Naive thymus-derived CD4-positive, alpha-beta T cell (primary cell): ENCODE measurements at regions not wholly inside any gene's neighbourhood (a gene's known extent, or its start where the extent isn't known, plus 50 kb on each side); places are given as distances from the start of the nearest gene placed in this dataset.

Experiments used
- ATAC-seq: fragments of 150-1000 bp; cut with Tn5 transposase; 2 replicates; pipeline ENCODE4 v1.10.0; 2021; ENCODE audit warnings: mild to moderate bottlenecking, moderate library complexity
- CTCF ChIA-PET: fragments of 350-600 bp; sonication (Branson Sonifier 250); formaldehyde crosslinking; loops from one replicate; lab custom pipeline; 2021; ENCODE audit warnings: antibody characterized with exemption; lab: Charles Lee
- POLR2A ChIA-PET: fragments of 350-600 bp; sonication (Branson Sonifier 250); formaldehyde crosslinking; loops from one replicate; lab custom pipeline; 2021; ENCODE audit warnings: antibody characterized with exemption, inconsistent platforms; lab: Charles Lee
- DNase-seq, 9 donors: peaks; one replicate each; pipeline versions ENCODE4 v3.0.0 to v3.0.0-alpha.2; 2020 to 2022; ENCODE audit warnings: mixed read lengths in 1 of 9
- H3K27ac ChIP-seq: one replicate; pipeline ENCODE4 v1.7.0; 2013; ENCODE audit warnings: mild to moderate bottlenecking, low read depth, low read length, moderate library complexity
- H3K27me3 ChIP-seq, 2 donors: one replicate each; pipeline ENCODE4 v1.7.0; 2013; ENCODE audit warnings: low read length in 2 of 2, mild to moderate bottlenecking in 2 of 2, moderate library complexity in 2 of 2; ENCODE audit not compliant: control insufficient read depth in 2 of 2, insufficient read depth in 2 of 2
- H3K36me3 ChIP-seq, 3 experiments: 1 replicate in 2 of 3; 2 replicates in 1 of 3; pipeline ENCODE4 v1.7.0; 2013; ENCODE audit warnings: low read length in 3 of 3, mild to moderate bottlenecking in 3 of 3, moderate library complexity in 1 of 3; ENCODE audit not compliant: insufficient read depth in 3 of 3, control insufficient read depth in 2 of 3
- H3K4me1 ChIP-seq, 2 donors: one replicate each; pipeline ENCODE4 v1.7.0; 2013; ENCODE audit warnings: low read length in 2 of 2, mild to moderate bottlenecking in 2 of 2, moderate library complexity in 1 of 2; ENCODE audit not compliant: control insufficient read depth in 2 of 2, insufficient read depth in 2 of 2
- H3K4me3 ChIP-seq: 2 replicates; pipeline ENCODE4 v1.7.0; 2013; ENCODE audit warnings: mild to moderate bottlenecking, low read length
- H3K9me3 ChIP-seq, 3 experiments: 1 replicate in 2 of 3; 2 replicates in 1 of 3; pipeline ENCODE4 v1.7.0; 2013; ENCODE audit warnings: low read length in 3 of 3; ENCODE audit not compliant: control insufficient read depth in 2 of 3
- H3K27ac Mint-ChIP-seq, 9 donors: one replicate each; pipeline ENCODE4 v1.8.0; 2020 to 2022; ENCODE audit warnings: mixed read lengths in 9 of 9, mild to moderate bottlenecking in 8 of 9, moderate library complexity in 5 of 9, inconsistent platforms in 2 of 9
- H3K27me3 Mint-ChIP-seq, 5 donors: one replicate each; pipeline ENCODE4 v1.8.0; 2021 to 2022; ENCODE audit warnings: mixed read lengths in 5 of 5, mild to moderate bottlenecking in 1 of 5
- H3K36me3 Mint-ChIP-seq, 5 donors: one replicate each; pipeline ENCODE4 v1.8.0; 2020 to 2022; ENCODE audit warnings: mixed read lengths in 5 of 5, mild to moderate bottlenecking in 3 of 5, inconsistent platforms in 1 of 5
- H3K4me1 Mint-ChIP-seq, 7 donors: one replicate each; pipeline ENCODE4 v1.8.0; 2020 to 2022; ENCODE audit warnings: mixed read lengths in 7 of 7, mild to moderate bottlenecking in 3 of 7, inconsistent platforms in 1 of 7
- H3K4me3 Mint-ChIP-seq, 10 donors: one replicate each; pipeline ENCODE4 v1.8.0; 2020 to 2022; ENCODE audit warnings: mild to moderate bottlenecking in 10 of 10, mixed read lengths in 10 of 10, moderate library complexity in 6 of 10, inconsistent platforms in 2 of 10
- H3K9me3 Mint-ChIP-seq, 11 donors: one replicate each; pipeline ENCODE4 v1.8.0; 2020 to 2022; ENCODE audit warnings: mixed read lengths in 11 of 11, mild to moderate bottlenecking in 4 of 11, inconsistent platforms in 1 of 11, moderate library complexity in 1 of 11
- intact Hi-C, 2 donors: fragments of 100-400 bp; cut with micrococcal nuclease; formaldehyde crosslinking; loops; one replicate each; pipeline ENCODE4 v1.15.1; 2023

GRCh38 chr18:47420130-47420529 lies 168.7 kb upstream of the SKOR2 start:
- no peaks in the 10 kb centered on the region for H3K36me3 Mint-ChIP-seq
- peaks cover 0 to 1% (median 0%) of the 10 kb centered on the region in 11 donors for H3K9me3 Mint-ChIP-seq
- ChIA-PET POLR2A (no interaction called here), CTCF (no interaction called here)
- Histone ChIP-seq H3K27me3 (no peaks in the 10 kb centered on the region), H3K4me3 (no peak overlapping the region), H3K27ac (no peak overlapping the region), H3K9me3 (no peaks in the 10 kb centered on the region), H3K4me1 (no peaks in the 10 kb centered on the region), H3K36me3 (no peaks in the 10 kb centered on the region)
- no peaks in the 10 kb centered on the region for H3K4me1 Mint-ChIP-seq
- H3K27ac Mint-ChIP-seq: no peak overlapping the region
- H3K4me3 Mint-ChIP-seq: no peak overlapping the region
- no peak for ATAC-seq
- H3K27me3 Mint-ChIP-seq: peaks cover 18 to 30% (median 27%) of the 10 kb centered on the region in 5 donors
- no peak for DNase-seq
- intact Hi-C loops: no loop called here

GRCh38 chr18:47418746-47419145 lies 167.3 kb upstream of the SKOR2 start:
- no peaks in the 10 kb centered on the region for H3K4me1 Mint-ChIP-seq
- no peaks in the 10 kb centered on the region for H3K36me3 ChIP-seq
- no peak overlapping the region for H3K27ac Mint-ChIP-seq
- ATAC-seq (no peak), DNase-seq (no peak)
- peaks cover 22 to 34% (median 31%) of the 10 kb centered on the region in 5 donors for H3K27me3 Mint-ChIP-seq
- POLR2A ChIA-PET: no interaction called here
- CTCF ChIA-PET: no interaction called here
- H3K27me3 ChIP-seq: no peaks in the 10 kb centered on the region
- no peaks in the 10 kb centered on the region for H3K9me3 ChIP-seq
- no peak overlapping the region for H3K4me3 ChIP-seq
- H3K36me3 Mint-ChIP-seq: no peaks in the 10 kb centered on the region
- H3K4me1 ChIP-seq: no peaks in the 10 kb centered on the region
- H3K9me3 Mint-ChIP-seq: peaks cover 0 to 4% (median 0%) of the 10 kb centered on the region in 11 donors
- no peak overlapping the region for H3K27ac ChIP-seq
- H3K4me3 Mint-ChIP-seq: no peak overlapping the region
- intact Hi-C loops: no loop called here

GRCh38 chr18:47417807-47418206 lies 166.3 kb upstream of the SKOR2 start:
- no peak for ATAC-seq
- CTCF ChIA-PET: no interaction called here
- no peaks in the 10 kb centered on the region for H3K9me3 ChIP-seq

GRCh38 chr18:47415881-47416280 lies 164.4 kb upstream of the SKOR2 start:
- peaks cover 24 to 43% (median 34%) of the 10 kb centered on the region in 5 donors for H3K27me3 Mint-ChIP-seq
- Histone ChIP-seq H3K36me3 (no peaks in the 10 kb centered on the region), H3K27me3 (no peaks in the 10 kb centered on the region), H3K4me1 (no peaks in the 10 kb centered on the region), H3K4me3 (no peak overlapping the region), H3K27ac (no peak overlapping the region), H3K9me3 (no peaks in the 10 kb centered on the region)
- no peak for ATAC-seq
- peak overlapping the region in 1 of 10 donors; percentile 1 for H3K4me3 Mint-ChIP-seq
- ChIA-PET CTCF (no interaction called here), POLR2A (no interaction called here)
- peaks cover 0 to 3% (median 0%) of the 10 kb centered on the region in 7 donors for H3K4me1 Mint-ChIP-seq
- H3K9me3 Mint-ChIP-seq: peaks cover 0 to 3% (median 0%) of the 10 kb centered on the region in 11 donors
- H3K27ac Mint-ChIP-seq: no peak overlapping the region
- intact Hi-C loops: no loop called here
- no peaks in the 10 kb centered on the region for H3K36me3 Mint-ChIP-seq
- no peak for DNase-seq

More at GRCh38 chr18:47417807-47418206, 166.3 kb upstream of the SKOR2 start:
- Mint-ChIP-seq H3K27me3 (peaks cover 22 to 38% (median 34%) of the 10 kb centered on the region in 5 donors), H3K9me3 (peaks cover 0 to 4% (median 0%) of the 10 kb centered on the region in 11 donors), H3K4me1 (no peaks in the 10 kb centered on the region), H3K27ac (no peak overlapping the region), H3K36me3 (no peaks in the 10 kb centered on the region), H3K4me3 (no peak overlapping the region)
- Histone ChIP-seq H3K27ac (no peak overlapping the region), H3K4me3 (no peak overlapping the region), H3K4me1 (no peaks in the 10 kb centered on the region), H3K36me3 (no peaks in the 10 kb centered on the region), H3K27me3 (no peaks in the 10 kb centered on the region)
- no peak for DNase-seq
- intact Hi-C loops: no loop called here
- POLR2A ChIA-PET: no interaction called here

GRCh38 chr18:47413327-47413726 lies 161.9 kb upstream of the SKOR2 start:
- Mint-ChIP-seq H3K36me3 (no peaks in the 10 kb centered on the region), H3K4me1 (peaks cover 0 to 4% (median 0%) of the 10 kb centered on the region in 7 donors), H3K9me3 (peaks cover 0 to 3% (median 0%) of the 10 kb centered on the region in 11 donors), H3K27me3 (peaks cover 12 to 43% (median 28%) of the 10 kb centered on the region in 5 donors), H3K27ac (no peak overlapping the region), H3K4me3 (no peak overlapping the region)
- ATAC-seq (no peak), DNase-seq (no peak)
- H3K27ac ChIP-seq: no peak overlapping the region
- ChIA-PET POLR2A (no interaction called here), CTCF (no interaction called here)
- no peaks in the 10 kb centered on the region for H3K4me1 ChIP-seq
- H3K27me3 ChIP-seq: no peaks in the 10 kb centered on the region
- no peak overlapping the region for H3K4me3 ChIP-seq
- no peaks in the 10 kb centered on the region for H3K9me3 ChIP-seq
- intact Hi-C loops: no loop called here
- no peaks in the 10 kb centered on the region for H3K36me3 ChIP-seq

- ChIA-PET CTCF (no interaction called here), POLR2A (no interaction called here)
- Mint-ChIP-seq H3K9me3 (peaks cover 0 to 3% (median 0%) of the 10 kb centered on the region in 11 donors), H3K27ac (no peak overlapping the region), H3K4me3 (no peak overlapping the region), H3K36me3 (no peaks in the 10 kb centered on the region), H3K4me1 (peaks cover 0 to 4% (median 0%) of the 10 kb centered on the region in 7 donors), H3K27me3 (peaks cover 12 to 41% (median 27%) of the 10 kb centered on the region in 5 donors)
- Histone ChIP-seq H3K4me3 (no peak overlapping the region), H3K36me3 (no peaks in the 10 kb centered on the region), H3K27ac (no peak overlapping the region), H3K27me3 (no peaks in the 10 kb centered on the region), H3K9me3 (no peaks in the 10 kb centered on the region), H3K4me1 (no peaks in the 10 kb centered on the region)
- no peak for DNase-seq
- no peak for ATAC-seq
- intact Hi-C loops: no loop called here
Observed at GRCh38 chr18:47412924-47413323, 161.5 kb upstream of the SKOR2 start.

- H3K27ac Mint-ChIP-seq: no peak overlapping the region
- ATAC-seq: no peak
- no peak overlapping the region for H3K27ac ChIP-seq
Observed at GRCh38 chr18:47411159-47411558, 159.7 kb upstream of the SKOR2 start.

More at GRCh38 chr18:47411159-47411558, 159.7 kb upstream of the SKOR2 start:
- H3K4me1 Mint-ChIP-seq: peaks cover 0 to 4% (median 0%) of the 10 kb centered on the region in 7 donors
- peaks cover 7 to 33% (median 19%) of the 10 kb centered on the region in 5 donors for H3K27me3 Mint-ChIP-seq
- peaks cover 0 to 3% (median 0%) of the 10 kb centered on the region in 11 donors for H3K9me3 Mint-ChIP-seq
- CTCF ChIA-PET: no interaction called here
- no peaks in the 10 kb centered on the region for H3K4me1 ChIP-seq
- H3K36me3 ChIP-seq: no peaks in the 10 kb centered on the region
- no peak overlapping the region for H3K4me3 ChIP-seq
- POLR2A ChIA-PET: no interaction called here
- no peaks in the 10 kb centered on the region for H3K27me3 ChIP-seq
- intact Hi-C loops: no loop called here
- H3K4me3 Mint-ChIP-seq: no peak overlapping the region
- no peak for DNase-seq
- no peaks in the 10 kb centered on the region for H3K9me3 ChIP-seq
- H3K36me3 Mint-ChIP-seq: no peaks in the 10 kb centered on the region
